ENCODE measurements at regions not wholly inside any gene's neighbourhood (a gene's known extent, or its start where the extent isn't known, plus 50 kb on each side); places are given as distances from the start of the nearest gene placed in this dataset.

GRCh38 chr4:60443068-60443467 lies 757.1 kb upstream of the ADGRL3 start:
- no peak for TF ChIP-seq POLR2A (IDR thresholded peaks at IDR 0.05)
- TF ChIP-seq CTCF (IDR thresholded peaks at IDR 0.05): no peak

All from right lobe of liver (tissue), 4 donors.